Mesothelial cell of epicardium (in vitro differentiated cells): ENCODE measurements at regions not wholly inside any gene's neighbourhood (a gene's known extent, or its start where the extent isn't known, plus 50 kb on each side); places are given as distances from the start of the nearest gene placed in this dataset.

Experiments
- DNase-seq, 2 experiments: peaks; one replicate each; pipeline ENCODE4 v3.0.0; 2021; ENCODE audit warnings: low spot score in 2 of 2; ENCODE audit not compliant: unreplicated experiment in 2 of 2
- H3K27ac Mint-ChIP-seq: 2 replicates; pipeline ENCODE4 v1.8.0; 2021; ENCODE audit warnings: mixed read lengths
- H3K27me3 Mint-ChIP-seq: 2 replicates; pipeline ENCODE4 v1.8.0; 2021; ENCODE audit warnings: low read depth, mixed read lengths
- H3K36me3 Mint-ChIP-seq: 2 replicates; pipeline ENCODE4 v1.8.0; 2021; ENCODE audit warnings: mixed read lengths
- H3K4me1 Mint-ChIP-seq: 2 replicates; pipeline ENCODE4 v1.8.0; 2021; ENCODE audit warnings: mixed read lengths
- H3K4me3 Mint-ChIP-seq: 2 replicates; pipeline ENCODE4 v1.8.0; 2021; ENCODE audit warnings: mild to moderate bottlenecking, moderate library complexity, mixed read lengths
- H3K9me3 Mint-ChIP-seq: 2 replicates; pipeline ENCODE4 v1.8.0; 2021; ENCODE audit warnings: mixed read lengths
- TF ChIP-seq, protein P1 (sequence below): fragments of 200-600 bp; sonication (generic); IDR thresholded peaks from one replicate; pipeline ENCODE4 v1.5.0; 2021; ENCODE audit warnings: antibody characterized with exemption; ENCODE audit not compliant: unreplicated experiment

DNA sequence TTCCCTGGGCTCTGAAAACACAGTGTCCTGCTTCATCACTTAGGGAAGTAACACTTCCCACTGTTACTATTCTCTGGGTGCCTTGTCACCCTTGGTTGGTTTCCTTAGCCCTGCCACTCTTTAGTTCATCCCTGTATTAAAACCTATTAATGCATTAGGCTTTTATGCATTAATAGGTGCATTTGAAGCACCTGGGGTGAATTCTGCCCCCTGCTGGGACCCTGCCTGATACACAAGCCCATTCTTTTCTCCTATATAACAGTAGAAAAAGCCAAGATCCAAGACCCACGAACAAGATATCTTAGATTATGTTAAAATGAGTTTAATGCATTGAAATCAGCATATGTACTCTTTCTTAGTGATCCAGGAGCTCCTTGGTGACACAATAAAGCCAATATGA, 235.7 kb downstream of the PMP22 start:
- TF ChIP-seq, protein P1, sequence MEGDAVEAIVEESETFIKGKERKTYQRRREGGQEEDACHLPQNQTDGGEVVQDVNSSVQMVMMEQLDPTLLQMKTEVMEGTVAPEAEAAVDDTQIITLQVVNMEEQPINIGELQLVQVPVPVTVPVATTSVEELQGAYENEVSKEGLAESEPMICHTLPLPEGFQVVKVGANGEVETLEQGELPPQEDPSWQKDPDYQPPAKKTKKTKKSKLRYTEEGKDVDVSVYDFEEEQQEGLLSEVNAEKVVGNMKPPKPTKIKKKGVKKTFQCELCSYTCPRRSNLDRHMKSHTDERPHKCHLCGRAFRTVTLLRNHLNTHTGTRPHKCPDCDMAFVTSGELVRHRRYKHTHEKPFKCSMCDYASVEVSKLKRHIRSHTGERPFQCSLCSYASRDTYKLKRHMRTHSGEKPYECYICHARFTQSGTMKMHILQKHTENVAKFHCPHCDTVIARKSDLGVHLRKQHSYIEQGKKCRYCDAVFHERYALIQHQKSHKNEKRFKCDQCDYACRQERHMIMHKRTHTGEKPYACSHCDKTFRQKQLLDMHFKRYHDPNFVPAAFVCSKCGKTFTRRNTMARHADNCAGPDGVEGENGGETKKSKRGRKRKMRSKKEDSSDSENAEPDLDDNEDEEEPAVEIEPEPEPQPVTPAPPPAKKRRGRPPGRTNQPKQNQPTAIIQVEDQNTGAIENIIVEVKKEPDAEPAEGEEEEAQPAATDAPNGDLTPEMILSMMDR, result no peak
- Mint-ChIP-seq H3K4me3 (no peak overlapping the region), H3K27ac (no peak overlapping the region), H3K36me3 (no peaks in the 10 kb centered on the region), H3K27me3 (peaks cover 21% of the 10 kb centered on the region), H3K9me3 (no peaks in the 10 kb centered on the region), H3K4me1 (no peaks in the 10 kb centered on the region)
- DNase-seq, result no peak

DNA sequence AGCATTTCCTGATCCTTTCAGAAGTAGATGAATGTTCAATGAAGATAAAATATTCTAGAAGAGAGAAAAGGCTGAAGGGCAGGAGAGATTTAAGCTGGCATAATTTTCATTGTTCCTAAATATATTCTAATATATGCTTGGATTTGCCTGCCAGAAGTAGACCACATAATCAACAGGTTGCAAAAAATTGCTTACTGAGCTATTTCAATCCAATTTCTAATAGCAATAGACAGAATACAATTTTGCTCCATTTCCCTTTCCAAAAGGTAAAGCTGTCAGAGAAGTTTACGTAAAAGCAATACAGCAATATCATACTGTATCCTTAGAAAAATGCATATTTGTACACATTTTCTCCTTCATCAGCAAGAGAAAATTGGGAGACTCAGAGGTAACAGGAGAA, 237.3 kb downstream of the PMP22 start:
- TF ChIP-seq, protein P1, result no peak

DNA sequence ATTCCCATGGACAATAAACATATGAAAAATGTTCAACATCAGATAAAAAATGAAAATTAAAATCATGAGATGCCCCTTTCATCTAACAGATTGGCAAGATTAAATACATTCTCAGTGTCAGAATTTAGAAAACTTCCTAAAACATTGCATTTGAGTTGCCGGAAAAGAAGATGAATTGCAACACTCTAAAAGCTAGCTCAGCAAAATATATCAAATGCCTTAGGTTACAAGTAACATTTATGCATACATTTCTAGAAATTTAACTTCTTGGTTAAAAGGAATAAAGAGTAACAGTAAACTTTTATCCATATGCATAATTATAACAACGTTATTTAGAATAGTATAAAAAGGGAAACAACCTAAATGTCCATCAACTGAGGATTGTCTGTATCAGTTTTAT, 239.0 kb downstream of the PMP22 start:
- DNase-seq, result no peak
- Mint-ChIP-seq H3K27me3 (peaks cover 13% of the 10 kb centered on the region), H3K4me3 (no peak overlapping the region), H3K27ac (no peak overlapping the region), H3K4me1 (no peaks in the 10 kb centered on the region), H3K9me3 (no peaks in the 10 kb centered on the region), H3K36me3 (no peaks in the 10 kb centered on the region)
- TF ChIP-seq, protein P1, result no peak

More for the DNA sequence above, 237.3 kb downstream of the PMP22 start:
- Mint-ChIP-seq H3K27ac (no peak overlapping the region), H3K27me3 (peaks cover 20% of the 10 kb centered on the region), H3K4me3 (no peak overlapping the region), H3K36me3 (no peaks in the 10 kb centered on the region), H3K4me1 (no peaks in the 10 kb centered on the region), H3K9me3 (no peaks in the 10 kb centered on the region)
- no peak for DNase-seq

DNA sequence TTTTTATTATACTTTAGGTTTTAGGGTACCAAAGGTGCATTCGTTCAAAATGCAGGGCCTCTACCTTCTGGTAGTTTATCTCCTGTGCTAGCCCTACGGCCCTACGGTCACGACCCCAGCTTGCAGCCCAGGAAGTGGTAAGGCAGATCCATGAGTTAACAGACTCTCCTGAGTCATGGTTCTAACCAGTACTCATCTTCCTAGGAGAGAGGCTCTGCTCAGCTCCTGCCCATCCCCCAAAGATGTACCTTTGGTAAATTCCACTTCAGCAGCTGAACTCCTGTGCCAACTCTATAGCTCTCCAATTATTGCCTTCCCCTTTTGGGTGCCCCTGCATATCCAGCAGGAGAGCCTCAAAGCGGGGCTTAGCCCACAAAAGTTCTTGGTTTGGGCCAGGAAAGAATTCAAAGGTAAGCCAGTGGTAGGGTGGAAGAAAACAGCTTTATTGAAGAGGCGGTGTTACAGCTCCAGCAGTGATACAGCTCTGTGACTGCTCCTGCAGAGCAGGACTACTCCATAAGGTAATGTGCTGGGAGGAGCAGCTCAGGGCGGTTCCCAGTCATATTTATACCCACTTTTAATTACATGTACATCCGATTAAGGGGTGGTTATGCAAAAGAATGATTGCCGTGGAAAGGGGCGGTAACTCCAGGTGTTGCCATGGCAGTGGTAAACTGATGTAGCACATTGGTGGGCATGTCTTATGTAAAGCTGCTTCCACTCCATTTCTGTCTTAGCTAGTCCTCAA, 241.4 kb downstream of the PMP22 start:
- Mint-ChIP-seq H3K36me3 (no peaks in the 10 kb centered on the region), H3K27ac (no peak overlapping the region), H3K9me3 (no peaks in the 10 kb centered on the region), H3K4me3 (no peak overlapping the region), H3K4me1 (no peaks in the 10 kb centered on the region), H3K27me3 (peaks cover 2% of the 10 kb centered on the region)
- TF ChIP-seq, protein P1, result no peak
- no peak for DNase-seq

DNA sequence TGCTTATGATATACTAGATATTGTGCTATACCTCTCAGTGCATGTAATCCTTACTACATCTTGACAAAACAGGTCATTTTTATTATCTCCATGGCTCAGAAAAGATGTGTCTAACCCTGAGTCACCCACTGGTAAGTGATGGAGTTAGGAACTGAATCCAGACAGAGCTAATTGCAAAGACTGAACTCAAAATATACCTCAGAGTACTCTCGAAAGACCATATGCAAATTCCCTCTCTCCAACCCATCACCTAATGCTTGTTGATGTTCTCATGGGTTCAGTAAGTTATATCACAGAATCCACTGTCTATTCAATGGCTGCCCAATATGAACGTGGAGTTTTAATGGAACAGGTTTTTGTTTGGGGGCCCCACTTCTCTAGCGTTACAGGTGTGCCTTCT, 246.0 kb downstream of the PMP22 start:
- H3K4me1 Mint-ChIP-seq, result no peaks in the 10 kb centered on the region
- DNase-seq, result no peak
- H3K4me3 Mint-ChIP-seq, result no peak overlapping the region
- H3K27me3 Mint-ChIP-seq, result no peaks in the 10 kb centered on the region
- no peaks in the 10 kb centered on the region for H3K36me3 Mint-ChIP-seq
- TF ChIP-seq, protein P1, result no peak
- H3K9me3 Mint-ChIP-seq, result no peaks in the 10 kb centered on the region
- H3K27ac Mint-ChIP-seq, result no peak overlapping the region
